ENCODE measurements at regions not wholly inside any gene's neighbourhood (a gene's known extent, or its start where the extent isn't known, plus 50 kb on each side); places are given as distances from the start of the nearest gene placed in this dataset.

DNA sequence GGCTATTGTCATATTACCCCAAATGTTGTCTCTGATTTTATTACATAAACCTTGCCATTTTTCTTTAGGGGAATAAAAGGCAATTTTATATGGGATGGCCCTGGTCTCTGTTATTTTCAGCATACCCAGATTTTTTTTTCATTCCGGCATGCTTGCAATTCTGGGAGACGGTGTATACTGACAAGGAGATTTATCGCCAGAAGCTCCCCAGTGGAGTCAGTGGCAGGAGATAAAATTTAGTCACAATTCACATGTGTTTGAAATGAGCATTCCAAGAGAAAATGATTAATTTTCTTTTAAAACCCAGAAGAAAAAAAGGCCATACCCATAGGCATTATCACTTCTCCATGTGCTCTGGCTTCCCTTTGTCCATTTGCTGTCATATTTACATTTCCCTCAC lies 250.8 kb upstream of the RSPO3 start:
- Histone ChIP-seq H3K4me3 (no peak overlapping the region), H3K27ac (no peak overlapping the region), H3K4me1 (no peaks in the 10 kb centered on the region), H3K9me3 (no peaks in the 10 kb centered on the region), H3K27me3 (no peaks in the 10 kb centered on the region), H3K36me3 (replicated peaks in 1 of 2; ENCODE audit: insufficient read depth in 1 of 2, low read depth in 2 of 2) (no peaks in the 10 kb centered on the region)
- 65 to 71% methylated on average over 3 of the region's 3 CpGs for WGBS, 2 donors
- no peak for DNase-seq
- TF ChIP-seq, protein P1, sequence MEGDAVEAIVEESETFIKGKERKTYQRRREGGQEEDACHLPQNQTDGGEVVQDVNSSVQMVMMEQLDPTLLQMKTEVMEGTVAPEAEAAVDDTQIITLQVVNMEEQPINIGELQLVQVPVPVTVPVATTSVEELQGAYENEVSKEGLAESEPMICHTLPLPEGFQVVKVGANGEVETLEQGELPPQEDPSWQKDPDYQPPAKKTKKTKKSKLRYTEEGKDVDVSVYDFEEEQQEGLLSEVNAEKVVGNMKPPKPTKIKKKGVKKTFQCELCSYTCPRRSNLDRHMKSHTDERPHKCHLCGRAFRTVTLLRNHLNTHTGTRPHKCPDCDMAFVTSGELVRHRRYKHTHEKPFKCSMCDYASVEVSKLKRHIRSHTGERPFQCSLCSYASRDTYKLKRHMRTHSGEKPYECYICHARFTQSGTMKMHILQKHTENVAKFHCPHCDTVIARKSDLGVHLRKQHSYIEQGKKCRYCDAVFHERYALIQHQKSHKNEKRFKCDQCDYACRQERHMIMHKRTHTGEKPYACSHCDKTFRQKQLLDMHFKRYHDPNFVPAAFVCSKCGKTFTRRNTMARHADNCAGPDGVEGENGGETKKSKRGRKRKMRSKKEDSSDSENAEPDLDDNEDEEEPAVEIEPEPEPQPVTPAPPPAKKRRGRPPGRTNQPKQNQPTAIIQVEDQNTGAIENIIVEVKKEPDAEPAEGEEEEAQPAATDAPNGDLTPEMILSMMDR (IDR thresholded peaks at IDR 0.05), result no peak
- intact Hi-C loops (cut with DNase I), result no loop called here
- no peak for ATAC-seq

DNA sequence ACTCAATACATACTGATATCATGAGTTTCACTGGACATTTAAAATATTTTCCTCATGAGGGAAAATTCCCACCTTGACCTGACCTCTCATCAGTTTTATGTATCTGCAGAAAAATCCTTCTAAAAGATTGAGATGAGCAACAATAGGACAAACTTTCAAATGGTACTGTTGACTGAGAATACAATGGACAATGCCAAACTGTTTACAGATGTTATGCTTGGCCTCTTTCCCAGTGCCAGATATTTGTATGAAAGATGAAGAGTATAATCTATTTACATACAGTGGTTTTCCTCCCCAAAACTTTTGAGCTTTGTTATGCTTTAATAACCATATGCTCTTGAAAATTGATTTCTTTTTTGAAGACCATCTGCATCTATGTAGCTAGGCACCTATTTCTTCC lies 245.1 kb upstream of the RSPO3 start:
- no peak overlapping the region for H3K27ac ChIP-seq
- intact Hi-C loops (cut with DNase I), result no loop called here
- no peak for ATAC-seq

DNA sequence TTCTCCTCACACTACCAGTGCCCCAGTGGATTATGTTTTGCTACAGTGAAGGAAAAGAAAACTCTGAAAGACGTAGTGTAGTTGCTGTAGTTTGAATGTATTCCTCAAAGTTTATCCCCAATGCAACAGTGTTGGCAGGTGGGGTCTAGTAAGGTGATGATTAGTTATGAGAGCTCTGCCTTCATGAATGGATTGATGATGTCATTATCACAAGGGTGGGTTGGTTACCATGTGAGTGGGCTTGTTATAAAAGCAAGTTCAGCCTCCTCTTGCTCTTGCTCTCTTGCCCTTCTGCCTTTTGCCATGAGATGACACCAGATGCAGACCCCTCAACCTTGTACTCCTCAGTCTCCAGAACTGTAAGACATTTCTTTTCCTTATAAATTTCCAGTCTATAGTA lies 244.7 kb upstream of the RSPO3 start:
- intact Hi-C loops (cut with DNase I), result no loop called here
- Histone ChIP-seq H3K36me3 (replicated peaks in 1 of 2; ENCODE audit: insufficient read depth in 1 of 2, low read depth in 2 of 2) (no peaks in the 10 kb centered on the region), H3K4me1 (no peaks in the 10 kb centered on the region), H3K27me3 (no peaks in the 10 kb centered on the region), H3K9me3 (no peaks in the 10 kb centered on the region), H3K27ac (no peak overlapping the region), H3K4me3 (no peak overlapping the region)
- ATAC-seq (no peak), DNase-seq (no peak)
- no peak for TF ChIP-seq POLR2A (IDR thresholded peaks at IDR 0.05)
- TF ChIP-seq, protein P1 (IDR thresholded peaks at IDR 0.05), result no peak
- WGBS, 2 donors, result 32 to 59% methylated on average over 1 of the region's 1 CpG

More for the DNA sequence above, 245.1 kb upstream of the RSPO3 start:
- H3K4me1 ChIP-seq, result no peaks in the 10 kb centered on the region
- H3K4me3 ChIP-seq, result no peak overlapping the region
- no peaks in the 10 kb centered on the region for H3K36me3 ChIP-seq (replicated peaks in 1 of 2; ENCODE audit: insufficient read depth in 1 of 2, low read depth in 2 of 2)
- H3K9me3 ChIP-seq, result no peaks in the 10 kb centered on the region
- no peak for TF ChIP-seq POLR2A (IDR thresholded peaks at IDR 0.05)
- TF ChIP-seq, protein P1 (IDR thresholded peaks at IDR 0.05), result no peak
- DNase-seq, result no peak
- H3K27me3 ChIP-seq, result no peaks in the 10 kb centered on the region

GRCh38 chr6:126876446-126876845 lies 242.0 kb upstream of the RSPO3 start:
- Histone ChIP-seq H3K4me1 (no peaks in the 10 kb centered on the region), H3K9me3 (no peaks in the 10 kb centered on the region), H3K27ac (no peak overlapping the region), H3K27me3 (no peaks in the 10 kb centered on the region), H3K4me3 (no peak overlapping the region), H3K36me3 (replicated peaks in 1 of 2; ENCODE audit: insufficient read depth in 1 of 2, low read depth in 2 of 2) (no peaks in the 10 kb centered on the region)
- TF ChIP-seq POLR2A (IDR thresholded peaks at IDR 0.05), result no peak
- TF ChIP-seq, protein P1 (IDR thresholded peaks at IDR 0.05), result no peak
- ATAC-seq (no peak), DNase-seq (no peak)
- intact Hi-C loops (cut with DNase I), result no loop called here
- WGBS, 2 donors, result 26 to 33% methylated on average over 1 of the region's 1 CpG

DNA sequence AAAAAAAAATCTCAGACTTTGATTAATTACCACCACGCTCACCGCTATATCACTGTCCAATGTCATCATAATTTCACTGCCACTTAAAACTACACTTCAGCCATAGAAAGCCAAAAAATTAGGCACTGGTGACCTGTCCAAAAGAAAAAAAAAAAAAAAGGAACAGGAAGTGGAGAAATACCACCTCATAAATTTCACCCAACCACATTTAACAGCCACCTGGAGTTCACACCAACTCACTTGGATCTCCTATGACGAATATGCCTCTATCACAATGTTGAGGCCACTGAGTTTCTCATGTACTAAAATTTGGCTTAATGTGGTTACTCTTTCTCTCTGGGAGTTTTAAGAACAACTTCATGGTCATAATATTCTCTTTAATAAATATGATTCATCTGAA lies 237.5 kb upstream of the RSPO3 start:
- TF ChIP-seq, protein P1 (IDR thresholded peaks at IDR 0.05), result no peak
- no peak for TF ChIP-seq POLR2A (IDR thresholded peaks at IDR 0.05)
- no peak for DNase-seq
- Histone ChIP-seq H3K36me3 (replicated peaks in 1 of 2; ENCODE audit: insufficient read depth in 1 of 2, low read depth in 2 of 2) (no peaks in the 10 kb centered on the region), H3K4me3 (no peak overlapping the region), H3K4me1 (no peaks in the 10 kb centered on the region), H3K9me3 (no peaks in the 10 kb centered on the region), H3K27ac (no peak overlapping the region), H3K27me3 (no peaks in the 10 kb centered on the region)
- WGBS, 2 donors, result 44 to 49% methylated on average over 3 of the region's 3 CpGs
- intact Hi-C loops (cut with DNase I), result no loop called here
- no peak for ATAC-seq

All from body of pancreas (tissue), 4 donors.